ENCODE measurements at regions not wholly inside any gene's neighbourhood (a gene's known extent, or its start where the extent isn't known, plus 50 kb on each side); places are given as distances from the start of the nearest gene placed in this dataset.

- no peak for DNase-seq
Measured at GRCh38 chr1:22267413-22268175, 124.7 kb upstream of the WNT4 start.

GRCh38 chr1:22268327-22268726, 125.4 kb upstream of the WNT4 start:
- no peak for DNase-seq

- no peak for DNase-seq
Measured at GRCh38 chr1:22271847-22272801, 129.2 kb upstream of the WNT4 start.

GRCh38 chr1:22273686-22274681, 131.1 kb upstream of the WNT4 start:
- DNase-seq: no peak

- DNase-seq: no peak
Measured at GRCh38 chr1:22275167-22275566, 132.3 kb upstream of the WNT4 start.

- DNase-seq: peak; percentile 36
Measured at GRCh38 chr1:22275626-22276395, 132.9 kb upstream of the WNT4 start.

GRCh38 chr1:22276396-22276748, 133.5 kb upstream of the WNT4 start:
- DNase-seq: no peak

GRCh38 chr1:22277662-22278061, 134.8 kb upstream of the WNT4 start:
- no peak for DNase-seq

- no peak for DNase-seq
Measured at GRCh38 chr1:22279735-22280134, 136.8 kb upstream of the WNT4 start.

GRCh38 chr1:22280526-22280925, 137.6 kb upstream of the WNT4 start:
- DNase-seq: no peak

GRCh38 chr1:22281521-22282363, 138.8 kb upstream of the WNT4 start:
- no peak for DNase-seq

GRCh38 chr1:22282364-22282995, 139.6 kb upstream of the WNT4 start:
- peak; percentile 23 for DNase-seq

GRCh38 chr1:22283596-22283995, 140.7 kb upstream of the WNT4 start:
- DNase-seq: no peak

GRCh38 chr1:22284236-22284635, 141.3 kb upstream of the WNT4 start:
- DNase-seq: no peak

- DNase-seq: no peak
Measured at GRCh38 chr1:22284906-22285548, 142.1 kb upstream of the WNT4 start.

- no peak for DNase-seq
Measured at GRCh38 chr1:22285549-22286396, 142.9 kb upstream of the WNT4 start.

- no peak for DNase-seq
Measured at GRCh38 chr1:22286491-22286890, 143.6 kb upstream of the WNT4 start.

GRCh38 chr1:22287273-22287672, 144.4 kb upstream of the WNT4 start:
- no peak for DNase-seq
